Suprapubic skin (tissue), 4 donors: ENCODE measurements at regions not wholly inside any gene's neighbourhood (a gene's known extent, or its start where the extent isn't known, plus 50 kb on each side); places are given as distances from the start of the nearest gene placed in this dataset.

Experiments
- DNase-seq, 2 donors: peaks; one replicate each; pipeline ENCODE4 v3.0.0-alpha.2; 2019; ENCODE audit warnings: low spot score in 2 of 2
- H3K27ac ChIP-seq: fragments of 200-600 bp; sonication (generic); one replicate; pipeline ENCODE4 v1.5.1; 2019
- H3K27me3 ChIP-seq: fragments of 200-600 bp; sonication (generic); one replicate; pipeline ENCODE4 v1.5.1; 2019
- H3K36me3 ChIP-seq: fragments of 200-600 bp; sonication (generic); one replicate; pipeline ENCODE4 v1.5.1; 2019
- H3K4me1 ChIP-seq: fragments of 200-600 bp; sonication (generic); one replicate; pipeline ENCODE4 v1.5.1; 2019
- H3K4me3 ChIP-seq: fragments of 200-600 bp; sonication (generic); one replicate; pipeline ENCODE4 v1.5.1; 2019; ENCODE audit warnings: mild to moderate bottlenecking
- H3K9me3 ChIP-seq: fragments of 200-600 bp; sonication (generic); one replicate; pipeline ENCODE4 v1.5.1; 2019
- CTCF ChIP-seq, 2 donors: fragments of 200-600 bp in 1 of 2; fragments of 450-650 bp in 1 of 2; sonication (generic) in 1 of 2; IDR thresholded peaks; one replicate each; pipeline ENCODE4 v1.5.1; 2016 to 2019; ENCODE audit warnings: antibody characterized with exemption in 2 of 2, mild to moderate bottlenecking in 1 of 2, moderate library complexity in 1 of 2
- EP300 ChIP-seq: sonication (generic); formaldehyde crosslinking; IDR thresholded peaks from one replicate; pipeline ENCODE4 v1.6.1; 2017; ENCODE audit warnings: antibody characterized with exemption
- POLR2A ChIP-seq, 2 donors: fragments of 450-650 bp; IDR thresholded peaks; one replicate each; pipeline ENCODE4 v1.6.1; 2017; ENCODE audit warnings: antibody characterized with exemption in 2 of 2, mild to moderate bottlenecking in 2 of 2, moderate library complexity in 2 of 2
- POLR2AphosphoS5 ChIP-seq, 3 donors: sonication (generic); formaldehyde crosslinking; IDR thresholded peaks; one replicate each; pipeline ENCODE4 v1.6.1; 2017; ENCODE audit warnings: antibody characterized with exemption in 3 of 3
- WGBS: methylation state at CpG from one replicate; pipeline ENCODE4 v1.1.5; 2018; 5-methylcytosine and 5-hydroxymethylcytosine counted together

GRCh38 chr5:4387290-4387689 lies 752.8 kb upstream of the ADAMTS16 start:
- 58% methylated on average over 3 of the region's 3 CpGs for WGBS
- no peaks in the 10 kb centered on the region for H3K9me3 ChIP-seq
- H3K4me3 ChIP-seq: no peak overlapping the region
- no peak for TF ChIP-seq CTCF (IDR thresholded peaks at IDR 0.05)
- TF ChIP-seq POLR2AphosphoS5 (IDR thresholded peaks at IDR 0.05): no peak
- TF ChIP-seq POLR2A (IDR thresholded peaks at IDR 0.05): no peak
- TF ChIP-seq EP300: no peak
- no peaks in the 10 kb centered on the region for H3K36me3 ChIP-seq
- no peaks in the 10 kb centered on the region for H3K27me3 ChIP-seq
- H3K27ac ChIP-seq: no peak overlapping the region
- peak in 1 of 2 donors; percentile 70 for DNase-seq
- H3K4me1 ChIP-seq: no peaks in the 10 kb centered on the region

DNA sequence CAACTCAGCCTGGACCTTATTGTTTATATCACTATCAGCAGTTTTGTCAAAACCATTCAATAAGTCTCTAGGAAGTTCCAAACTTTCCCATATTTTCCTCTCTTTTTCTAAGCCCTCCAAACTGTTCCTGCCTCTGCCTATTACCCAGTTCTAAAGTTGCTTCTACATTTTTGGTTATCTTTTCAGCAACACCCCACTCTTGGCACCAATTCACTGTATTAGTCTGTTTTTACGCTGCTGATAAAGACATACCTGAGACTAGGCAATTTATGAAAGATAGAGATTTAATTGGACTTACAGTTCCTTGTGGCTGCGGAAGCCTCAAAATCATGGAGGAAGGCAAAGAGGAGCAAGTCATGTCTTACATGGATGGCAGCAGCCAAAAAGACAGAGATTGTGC lies 744.4 kb upstream of the ADAMTS16 start:
- 50% methylated on average over 2 of the region's 2 CpGs for WGBS
- Histone ChIP-seq H3K36me3 (no peaks in the 10 kb centered on the region), H3K9me3 (peaks cover 3% of the 10 kb centered on the region), H3K27me3 (no peaks in the 10 kb centered on the region), H3K4me3 (no peak overlapping the region), H3K4me1 (no peaks in the 10 kb centered on the region), H3K27ac (no peak overlapping the region)
- TF ChIP-seq CTCF (IDR thresholded peaks at IDR 0.05) (no peak), POLR2A (IDR thresholded peaks at IDR 0.05) (no peak), EP300 (no peak), POLR2AphosphoS5 (IDR thresholded peaks at IDR 0.05) (no peak)
- DNase-seq: no peak

DNA sequence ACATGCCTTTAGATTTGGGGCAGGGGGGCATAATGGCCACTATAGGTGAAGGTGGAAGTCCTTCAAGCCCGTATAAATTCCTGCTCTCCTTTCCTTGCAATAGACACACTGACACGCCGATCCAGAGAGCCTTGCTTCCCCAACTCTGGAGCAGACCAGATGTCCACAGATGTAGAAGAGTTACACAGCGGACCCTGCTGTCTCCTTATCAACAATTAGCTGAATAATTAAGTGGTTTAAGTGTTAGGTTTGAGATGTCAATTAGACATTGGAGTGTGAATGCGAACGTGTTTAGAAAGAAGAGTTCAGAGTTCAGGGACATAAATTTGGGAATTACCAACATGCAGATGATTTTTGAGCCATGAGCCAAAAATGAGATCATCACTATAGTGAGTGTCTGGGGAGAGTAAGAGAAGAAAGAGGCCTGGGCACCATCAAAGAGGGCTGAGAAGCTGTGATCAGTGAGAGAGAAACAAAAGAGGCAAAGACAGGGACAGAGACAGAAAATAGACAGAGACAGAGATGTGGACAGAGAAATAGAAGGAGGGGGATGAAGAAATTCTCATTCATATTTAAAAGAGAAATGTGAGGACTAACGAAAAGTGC lies 734.4 kb upstream of the ADAMTS16 start:
- Histone ChIP-seq H3K4me1 (no peaks in the 10 kb centered on the region), H3K27ac (no peak overlapping the region), H3K9me3 (no peaks in the 10 kb centered on the region), H3K27me3 (no peaks in the 10 kb centered on the region), H3K36me3 (no peaks in the 10 kb centered on the region), H3K4me3 (no peak overlapping the region)
- TF ChIP-seq POLR2A (IDR thresholded peaks at IDR 0.05) (no peak), EP300 (no peak), POLR2AphosphoS5 (IDR thresholded peaks at IDR 0.05) (no peak), CTCF (IDR thresholded peaks at IDR 0.05) (no peak)
- DNase-seq: no peak
- WGBS: 66% methylated on average over 7 of the region's 7 CpGs

DNA sequence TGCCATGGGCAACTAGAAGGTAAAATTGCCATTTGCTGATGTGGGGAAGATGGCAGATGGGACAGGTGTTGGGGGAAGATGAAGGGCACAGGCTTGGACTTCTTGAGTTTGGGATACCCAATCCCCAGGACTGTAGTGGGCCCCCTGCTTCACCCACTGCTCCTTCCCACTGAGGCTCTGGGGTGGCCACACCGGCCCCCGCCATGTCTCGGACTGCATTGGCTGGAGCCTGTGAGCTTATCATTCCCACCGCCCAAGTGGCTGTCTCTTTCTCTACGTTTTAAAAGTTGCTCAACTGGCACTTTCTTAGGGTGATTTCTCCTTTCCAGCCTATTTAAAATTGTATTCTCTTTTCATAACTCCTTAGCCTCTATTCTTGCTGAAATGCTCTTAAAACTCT lies 730.0 kb upstream of the ADAMTS16 start:
- no peak overlapping the region for H3K4me3 ChIP-seq
- no peaks in the 10 kb centered on the region for H3K4me1 ChIP-seq
- no peak for DNase-seq
- 87% methylated on average over 5 of the region's 5 CpGs for WGBS
- H3K36me3 ChIP-seq: no peaks in the 10 kb centered on the region
- TF ChIP-seq POLR2A (IDR thresholded peaks at IDR 0.05) (no peak), POLR2AphosphoS5 (IDR thresholded peaks at IDR 0.05) (no peak), CTCF (IDR thresholded peaks at IDR 0.05) (no peak), EP300 (no peak)
- no peaks in the 10 kb centered on the region for H3K9me3 ChIP-seq
- no peaks in the 10 kb centered on the region for H3K27me3 ChIP-seq
- H3K27ac ChIP-seq: no peak overlapping the region

- no peak for DNase-seq
- no peaks in the 10 kb centered on the region for H3K27me3 ChIP-seq
- no peaks in the 10 kb centered on the region for H3K36me3 ChIP-seq
- H3K4me1 ChIP-seq: no peaks in the 10 kb centered on the region
- no peak overlapping the region for H3K27ac ChIP-seq
- TF ChIP-seq EP300 (no peak), POLR2A (IDR thresholded peaks at IDR 0.05) (no peak), POLR2AphosphoS5 (IDR thresholded peaks at IDR 0.05) (no peak), CTCF (IDR thresholded peaks at IDR 0.05) (no peak)
- 80% methylated on average over 8 of the region's 8 CpGs for WGBS
- H3K4me3 ChIP-seq: no peak overlapping the region
- no peaks in the 10 kb centered on the region for H3K9me3 ChIP-seq
Observed at GRCh38 chr5:4411664-4412063, 728.5 kb upstream of the ADAMTS16 start.
